Adrenal gland (tissue), 9 donors: ENCODE measurements at regions not wholly inside any gene's neighbourhood (a gene's known extent, or its start where the extent isn't known, plus 50 kb on each side); places are given as distances from the start of the nearest gene placed in this dataset.

Experiments used
- DNase-seq, 7 donors: peaks; one replicate each; pipeline ENCODE4 v3.0.0-alpha.2; 2019 to 2020
- H3K27ac ChIP-seq, 5 donors: fragments of 200-600 bp; sonication (generic) in 4 of 5; 1 replicate in 3 of 5; 2 replicates in 2 of 5; pipeline versions ENCODE4 v1.5.1 to v1.8.0; 2016 to 2020; ENCODE audit warnings: mild to moderate bottlenecking in 1 of 5
- H3K27me3 ChIP-seq: fragments of 200-600 bp; 2 replicates; pipeline ENCODE4 v1.8.0; 2021
- H3K36me3 ChIP-seq, 2 donors: fragments of 200-600 bp; replicated peaks in 1 of 2; 1 replicate in 1 of 2; 2 replicates in 1 of 2; pipeline versions ENCODE4 v1.5.1 to v1.8.0; 2018 to 2022
- H3K4me1 ChIP-seq, 2 donors: fragments of 200-600 bp; replicated peaks in 1 of 2; 1 replicate in 1 of 2; 2 replicates in 1 of 2; pipeline versions ENCODE4 v1.5.1 to v1.8.0; 2018 to 2021
- H3K4me3 ChIP-seq, 4 donors: fragments of 200-600 bp; sonication (generic) in 3 of 4; one replicate each; pipeline ENCODE4 v1.5.1; 2016 to 2018
- H3K9me3 ChIP-seq, 3 donors: fragments of 200-600 bp; sonication (generic) in 1 of 3; replicated peaks in 1 of 3; 1 replicate in 2 of 3; 2 replicates in 1 of 3; pipeline versions ENCODE4 v1.5.1 to v1.8.0; 2016 to 2021
- CTCF ChIP-seq, 6 experiments: fragments of 450-650 bp in 4 of 6; fragments of 200-600 bp in 2 of 6; sonication (generic) in 1 of 6; IDR thresholded peaks; 1 replicate in 5 of 6; 2 replicates in 1 of 6; pipeline versions ENCODE4 v1.5.1 to v1.8.0; 2016 to 2021; ENCODE audit warnings: antibody characterized with exemption in 6 of 6, mild to moderate bottlenecking in 2 of 6, moderate library complexity in 1 of 6
- POLR2A ChIP-seq, 2 donors: fragments of 450-650 bp; IDR thresholded peaks; one replicate each; pipeline ENCODE4 v1.6.1; 2017; ENCODE audit warnings: antibody characterized with exemption in 2 of 2, mild to moderate bottlenecking in 2 of 2, moderate library complexity in 1 of 2
- WGBS, 4 donors: extraction: QIAGEN DNeasy Blood & Tissue Kit in 2 of 4; methylation state at CpG; one replicate each; pipeline versions ENCODE4 v1.1.5 to v1.1.7; 2013 to 2017; 5-methylcytosine and 5-hydroxymethylcytosine counted together
- intact Hi-C, 2 donors: fragments of 100-400 bp; cut with DNase I; formaldehyde crosslinking; loops; one replicate each; pipeline versions ENCODE4 v1.14.1 to v1.15.0; 2022 to 2023
- donor health status: healthy with polysubstance abuse.
- donor health status: Bipolar disorder and iron deficiency.
- donor health status: DM: yes; HTN: yes; CAD: no.
- donor health status: DM: no; HTN: no; CAD: no.
- donor health status: DM: no; HTN: no; CAD: no.

- Histone ChIP-seq H3K4me3 (no peak overlapping the region), H3K4me1 (peaks cover 0 to 11% of the 10 kb centered on the region in 2 donors), H3K9me3 (no peaks in the 10 kb centered on the region), H3K27me3 (no peaks in the 10 kb centered on the region), H3K36me3 (no peaks in the 10 kb centered on the region), H3K27ac (no peak overlapping the region)
- intact Hi-C loops: no loop called here
- WGBS, 4 donors: 89 to 100% (median 93%) methylated on average over 2 of the region's 2 CpGs
- no peak for TF ChIP-seq CTCF (IDR thresholded peaks at IDR 0.05)
- TF ChIP-seq POLR2A (IDR thresholded peaks at IDR 0.05): no peak
- no peak for DNase-seq
Observed at GRCh38 chr6:14673201-14673600, 555.6 kb downstream of the CD83 start.

DNA sequence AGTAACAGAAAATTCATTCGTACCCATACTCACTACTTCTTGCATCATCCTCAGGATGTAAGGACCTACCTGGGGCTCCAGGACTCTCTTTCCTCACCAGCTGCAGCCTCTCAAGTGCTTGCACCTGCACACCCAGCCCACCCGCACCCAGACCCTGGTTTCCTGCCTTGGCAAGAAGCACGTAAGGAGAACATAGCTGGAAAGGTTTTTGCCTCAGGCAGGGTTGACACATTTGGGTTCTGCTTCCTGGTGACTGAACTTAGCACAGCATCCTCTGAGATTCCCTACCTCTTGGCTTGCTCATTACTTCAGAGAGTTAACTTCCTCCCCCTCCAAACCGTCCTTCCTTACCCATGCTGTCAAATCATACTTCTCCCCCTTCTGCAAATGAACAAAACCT is 556.9 kb downstream of the CD83 start:
- intact Hi-C loops: no loop called here
- Histone ChIP-seq H3K27ac (no peak overlapping the region), H3K36me3 (no peaks in the 10 kb centered on the region), H3K4me3 (no peak overlapping the region), H3K9me3 (no peaks in the 10 kb centered on the region), H3K4me1 (peaks cover 0 to 11% of the 10 kb centered on the region in 2 donors), H3K27me3 (no peaks in the 10 kb centered on the region)
- 82 to 90% (median 86%) methylated on average over 4 of the region's 4 CpGs for WGBS, 4 donors
- no peak for DNase-seq
- TF ChIP-seq CTCF (IDR thresholded peaks at IDR 0.05): no peak
- no peak for TF ChIP-seq POLR2A (IDR thresholded peaks at IDR 0.05)

DNA sequence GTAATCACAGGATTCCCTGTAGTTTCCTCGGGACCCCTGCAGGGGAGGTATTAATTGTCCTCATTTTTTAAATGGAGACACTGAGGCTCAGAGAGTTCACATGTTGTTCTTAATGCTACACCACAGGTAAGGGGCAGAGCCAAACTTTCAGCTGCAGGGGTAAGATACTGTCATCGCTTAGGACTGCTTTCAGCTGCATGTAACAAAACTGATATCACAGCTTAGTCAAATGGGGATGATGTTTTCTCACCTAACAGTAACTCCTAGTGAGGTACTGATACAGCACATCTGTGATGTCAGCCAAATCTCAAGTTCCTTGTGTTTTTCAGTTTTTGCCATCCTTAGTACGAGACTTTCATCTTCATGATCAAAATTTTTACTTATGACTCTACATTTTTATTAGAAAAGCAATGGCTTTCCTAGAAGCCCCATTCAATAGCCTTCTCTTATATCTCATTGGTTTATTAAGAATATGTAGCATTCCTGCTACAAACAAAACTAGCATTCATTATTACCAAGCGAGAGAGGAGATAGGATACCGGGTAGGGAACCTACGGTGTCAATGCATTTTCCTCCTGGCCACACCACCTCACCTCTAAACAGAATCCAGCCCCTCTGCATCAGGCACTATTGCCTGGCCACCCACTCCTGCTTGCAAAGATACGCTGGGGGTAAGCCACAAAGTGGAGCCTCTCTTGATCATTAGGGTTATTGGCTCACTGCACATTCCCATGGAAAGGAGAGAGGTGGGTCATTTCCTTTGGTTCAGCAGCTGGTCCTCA is 557.5 kb downstream of the CD83 start:
- Histone ChIP-seq H3K27me3 (no peaks in the 10 kb centered on the region), H3K27ac (no peak overlapping the region), H3K36me3 (no peaks in the 10 kb centered on the region), H3K4me3 (no peak overlapping the region), H3K9me3 (no peaks in the 10 kb centered on the region), H3K4me1 (peaks cover 0 to 11% of the 10 kb centered on the region in 2 donors)
- intact Hi-C loops: no loop called here
- DNase-seq: no peak
- 94 to 98% (median 95%) methylated on average over 7 of the region's 7 CpGs for WGBS, 4 donors
- TF ChIP-seq POLR2A (IDR thresholded peaks at IDR 0.05): no peak
- no peak for TF ChIP-seq CTCF (IDR thresholded peaks at IDR 0.05)

GRCh38 chr6:14676064-14676463 is 558.5 kb downstream of the CD83 start:
- H3K27ac ChIP-seq: no peak overlapping the region
- H3K4me3 ChIP-seq: no peak overlapping the region
- H3K36me3 ChIP-seq: no peaks in the 10 kb centered on the region
- H3K4me1 ChIP-seq: peaks cover 0 to 6% of the 10 kb centered on the region in 2 donors
- DNase-seq: no peak
- H3K27me3 ChIP-seq: no peaks in the 10 kb centered on the region
- H3K9me3 ChIP-seq: no peaks in the 10 kb centered on the region
- 86 to 94% (median 89%) methylated on average over 2 of the region's 2 CpGs for WGBS, 4 donors
- TF ChIP-seq CTCF (IDR thresholded peaks at IDR 0.05) (no peak), POLR2A (IDR thresholded peaks at IDR 0.05) (no peak)
- intact Hi-C loops: no loop called here
